ENCODE measurements at regions not wholly inside any gene's neighbourhood (a gene's known extent, or its start where the extent isn't known, plus 50 kb on each side); places are given as distances from the start of the nearest gene placed in this dataset.

GRCh38 chr5:138658676-138659075 is 83.5 kb upstream of the HSPA9 start:
- H3K4me3 ChIP-seq (ENCODE audit: low read length in 3 of 3), result no peak overlapping the region
- H3K27ac ChIP-seq (ENCODE audit: low read depth, low read length), result no peak overlapping the region
- no peak overlapping the region for H3K9ac ChIP-seq (ENCODE audit: low read depth in 1 of 3, low read length in 3 of 3)
- H3K36me3 ChIP-seq (ENCODE audit: control insufficient read depth in 3 of 3, insufficient read depth in 3 of 3, low read length in 3 of 3), result no peaks in the 10 kb centered on the region
- H3K27me3 ChIP-seq (ENCODE audit: control insufficient read depth in 3 of 3, insufficient read depth in 3 of 3, low read length in 3 of 3), result no peaks in the 10 kb centered on the region
- H3K9me3 ChIP-seq (ENCODE audit: control insufficient read depth in 3 of 3, low read length in 3 of 3), result no peaks in the 10 kb centered on the region
- H3K4me1 ChIP-seq (ENCODE audit: control insufficient read depth in 3 of 3, insufficient read depth in 3 of 3, low read length in 3 of 3), result peaks cover 2 to 12% (median 4%) of the 10 kb centered on the region in 3 donors

- H3K9me3 ChIP-seq (ENCODE audit: control insufficient read depth in 3 of 3, low read length in 3 of 3), result no peaks in the 10 kb centered on the region
- no peaks in the 10 kb centered on the region for H3K36me3 ChIP-seq (ENCODE audit: control insufficient read depth in 3 of 3, insufficient read depth in 3 of 3, low read length in 3 of 3)
- H3K27ac ChIP-seq (ENCODE audit: low read depth, low read length), result no peak overlapping the region
- H3K9ac ChIP-seq (ENCODE audit: low read depth in 1 of 3, low read length in 3 of 3), result no peak overlapping the region
- H3K4me3 ChIP-seq (ENCODE audit: low read length in 3 of 3), result no peak overlapping the region
- no peaks in the 10 kb centered on the region for H3K27me3 ChIP-seq (ENCODE audit: control insufficient read depth in 3 of 3, insufficient read depth in 3 of 3, low read length in 3 of 3)
- H3K4me1 ChIP-seq (ENCODE audit: control insufficient read depth in 3 of 3, insufficient read depth in 3 of 3, low read length in 3 of 3), result peaks cover 0 to 2% (median 0%) of the 10 kb centered on the region in 3 donors
Measured at GRCh38 chr5:138657360-138657759, 82.2 kb upstream of the HSPA9 start.

- no peak overlapping the region for H3K4me3 ChIP-seq (ENCODE audit: low read length in 3 of 3)
- no peak overlapping the region for H3K9ac ChIP-seq (ENCODE audit: low read depth in 1 of 3, low read length in 3 of 3)
- no peaks in the 10 kb centered on the region for H3K27me3 ChIP-seq (ENCODE audit: control insufficient read depth in 3 of 3, insufficient read depth in 3 of 3, low read length in 3 of 3)
- peaks cover 0 to 2% (median 0%) of the 10 kb centered on the region in 3 donors for H3K4me1 ChIP-seq (ENCODE audit: control insufficient read depth in 3 of 3, insufficient read depth in 3 of 3, low read length in 3 of 3)
- no peaks in the 10 kb centered on the region for H3K9me3 ChIP-seq (ENCODE audit: control insufficient read depth in 3 of 3, low read length in 3 of 3)
- H3K36me3 ChIP-seq (ENCODE audit: control insufficient read depth in 3 of 3, insufficient read depth in 3 of 3, low read length in 3 of 3), result no peaks in the 10 kb centered on the region
- no peak overlapping the region for H3K27ac ChIP-seq (ENCODE audit: low read depth, low read length)
Measured at GRCh38 chr5:138656916-138657315, 81.7 kb upstream of the HSPA9 start.

- H3K4me1 ChIP-seq (ENCODE audit: control insufficient read depth in 3 of 3, insufficient read depth in 3 of 3, low read length in 3 of 3), result no peaks in the 10 kb centered on the region
- H3K9ac ChIP-seq (ENCODE audit: low read depth in 1 of 3, low read length in 3 of 3), result no peak overlapping the region
Measured at GRCh38 chr5:138655530-138656190, 80.5 kb upstream of the HSPA9 start.

GRCh38 chr5:138654281-138654867 is 79.2 kb upstream of the HSPA9 start:
- Histone ChIP-seq H3K9me3 (ENCODE audit: control insufficient read depth in 3 of 3, low read length in 3 of 3) (no peaks in the 10 kb centered on the region), H3K4me1 (ENCODE audit: control insufficient read depth in 3 of 3, insufficient read depth in 3 of 3, low read length in 3 of 3) (peaks cover 0 to 2% (median 0%) of the 10 kb centered on the region in 3 donors), H3K27me3 (ENCODE audit: control insufficient read depth in 3 of 3, insufficient read depth in 3 of 3, low read length in 3 of 3) (peaks cover 0 to 4% (median 0%) of the 10 kb centered on the region in 3 donors), H3K36me3 (ENCODE audit: control insufficient read depth in 3 of 3, insufficient read depth in 3 of 3, low read length in 3 of 3) (no peaks in the 10 kb centered on the region), H3K27ac (ENCODE audit: low read depth, low read length) (no peak overlapping the region), H3K9ac (ENCODE audit: low read depth in 1 of 3, low read length in 3 of 3) (no peak overlapping the region), H3K4me3 (ENCODE audit: low read length in 3 of 3) (no peak overlapping the region)

More at GRCh38 chr5:138655530-138656190, 80.5 kb upstream of the HSPA9 start:
- no peaks in the 10 kb centered on the region for H3K36me3 ChIP-seq (ENCODE audit: control insufficient read depth in 3 of 3, insufficient read depth in 3 of 3, low read length in 3 of 3)
- H3K27me3 ChIP-seq (ENCODE audit: control insufficient read depth in 3 of 3, insufficient read depth in 3 of 3, low read length in 3 of 3), result peaks cover 0 to 3% (median 0%) of the 10 kb centered on the region in 3 donors
- no peak overlapping the region for H3K4me3 ChIP-seq (ENCODE audit: low read length in 3 of 3)
- H3K9me3 ChIP-seq (ENCODE audit: control insufficient read depth in 3 of 3, low read length in 3 of 3), result no peaks in the 10 kb centered on the region
- H3K27ac ChIP-seq (ENCODE audit: low read depth, low read length), result no peak overlapping the region

GRCh38 chr5:138653502-138653901 is 78.3 kb upstream of the HSPA9 start:
- H3K4me1 ChIP-seq (ENCODE audit: control insufficient read depth in 3 of 3, insufficient read depth in 3 of 3, low read length in 3 of 3), result peaks cover 0 to 5% (median 1%) of the 10 kb centered on the region in 3 donors
- no peaks in the 10 kb centered on the region for H3K36me3 ChIP-seq (ENCODE audit: control insufficient read depth in 3 of 3, insufficient read depth in 3 of 3, low read length in 3 of 3)
- no peak overlapping the region for H3K27ac ChIP-seq (ENCODE audit: low read depth, low read length)
- no peak overlapping the region for H3K4me3 ChIP-seq (ENCODE audit: low read length in 3 of 3)
- H3K9ac ChIP-seq (ENCODE audit: low read depth in 1 of 3, low read length in 3 of 3), result no peak overlapping the region
- no peaks in the 10 kb centered on the region for H3K9me3 ChIP-seq (ENCODE audit: control insufficient read depth in 3 of 3, low read length in 3 of 3)
- peaks cover 0 to 5% (median 0%) of the 10 kb centered on the region in 3 donors for H3K27me3 ChIP-seq (ENCODE audit: control insufficient read depth in 3 of 3, insufficient read depth in 3 of 3, low read length in 3 of 3)

GRCh38 chr5:138651767-138652117 is 76.5 kb upstream of the HSPA9 start:
- Histone ChIP-seq H3K27me3 (ENCODE audit: control insufficient read depth in 3 of 3, insufficient read depth in 3 of 3, low read length in 3 of 3) (peaks cover 0 to 5% (median 0%) of the 10 kb centered on the region in 3 donors), H3K4me3 (ENCODE audit: low read length in 3 of 3) (no peak overlapping the region), H3K4me1 (ENCODE audit: control insufficient read depth in 3 of 3, insufficient read depth in 3 of 3, low read length in 3 of 3) (peaks cover 0 to 5% (median 2%) of the 10 kb centered on the region in 3 donors), H3K9ac (ENCODE audit: low read depth in 1 of 3, low read length in 3 of 3) (no peak overlapping the region), H3K36me3 (ENCODE audit: control insufficient read depth in 3 of 3, insufficient read depth in 3 of 3, low read length in 3 of 3) (no peaks in the 10 kb centered on the region), H3K27ac (ENCODE audit: low read depth, low read length) (no peak overlapping the region), H3K9me3 (ENCODE audit: control insufficient read depth in 3 of 3, low read length in 3 of 3) (no peaks in the 10 kb centered on the region)

GRCh38 chr5:138651058-138651766 is 76.0 kb upstream of the HSPA9 start:
- Histone ChIP-seq H3K27ac (ENCODE audit: low read depth, low read length) (no peak overlapping the region), H3K27me3 (ENCODE audit: control insufficient read depth in 3 of 3, insufficient read depth in 3 of 3, low read length in 3 of 3) (peaks cover 0 to 5% (median 0%) of the 10 kb centered on the region in 3 donors), H3K36me3 (ENCODE audit: control insufficient read depth in 3 of 3, insufficient read depth in 3 of 3, low read length in 3 of 3) (no peaks in the 10 kb centered on the region), H3K4me1 (ENCODE audit: control insufficient read depth in 3 of 3, insufficient read depth in 3 of 3, low read length in 3 of 3) (peaks cover 0 to 5% (median 2%) of the 10 kb centered on the region in 3 donors), H3K9ac (ENCODE audit: low read depth in 1 of 3, low read length in 3 of 3) (no peak overlapping the region), H3K4me3 (ENCODE audit: low read length in 3 of 3) (no peak overlapping the region), H3K9me3 (ENCODE audit: control insufficient read depth in 3 of 3, low read length in 3 of 3) (no peaks in the 10 kb centered on the region)

- Histone ChIP-seq H3K36me3 (ENCODE audit: control insufficient read depth in 3 of 3, insufficient read depth in 3 of 3, low read length in 3 of 3) (no peaks in the 10 kb centered on the region), H3K9ac (ENCODE audit: low read depth in 1 of 3, low read length in 3 of 3) (no peak overlapping the region), H3K4me3 (ENCODE audit: low read length in 3 of 3) (no peak overlapping the region), H3K27me3 (ENCODE audit: control insufficient read depth in 3 of 3, insufficient read depth in 3 of 3, low read length in 3 of 3) (peaks cover 0 to 5% (median 0%) of the 10 kb centered on the region in 3 donors), H3K9me3 (ENCODE audit: control insufficient read depth in 3 of 3, low read length in 3 of 3) (no peaks in the 10 kb centered on the region), H3K4me1 (ENCODE audit: control insufficient read depth in 3 of 3, insufficient read depth in 3 of 3, low read length in 3 of 3) (peaks cover 0 to 5% (median 2%) of the 10 kb centered on the region in 3 donors), H3K27ac (ENCODE audit: low read depth, low read length) (no peak overlapping the region)
Measured at GRCh38 chr5:138650196-138650595, 75.0 kb upstream of the HSPA9 start.

- no peaks in the 10 kb centered on the region for H3K36me3 ChIP-seq (ENCODE audit: control insufficient read depth in 3 of 3, insufficient read depth in 3 of 3, low read length in 3 of 3)
- no peaks in the 10 kb centered on the region for H3K9me3 ChIP-seq (ENCODE audit: control insufficient read depth in 3 of 3, low read length in 3 of 3)
- peaks cover 0 to 5% (median 2%) of the 10 kb centered on the region in 3 donors for H3K4me1 ChIP-seq (ENCODE audit: control insufficient read depth in 3 of 3, insufficient read depth in 3 of 3, low read length in 3 of 3)
- no peak overlapping the region for H3K4me3 ChIP-seq (ENCODE audit: low read length in 3 of 3)
- H3K27me3 ChIP-seq (ENCODE audit: control insufficient read depth in 3 of 3, insufficient read depth in 3 of 3, low read length in 3 of 3), result peaks cover 0 to 5% (median 0%) of the 10 kb centered on the region in 3 donors
- H3K27ac ChIP-seq (ENCODE audit: low read depth, low read length), result no peak overlapping the region
- no peak overlapping the region for H3K9ac ChIP-seq (ENCODE audit: low read depth in 1 of 3, low read length in 3 of 3)
Measured at GRCh38 chr5:138649775-138650174, 74.6 kb upstream of the HSPA9 start.
